HG02571 (cell line): ENCODE measurements at regions not wholly inside any gene's neighbourhood (a gene's known extent, or its start where the extent isn't known, plus 50 kb on each side); places are given as distances from the start of the nearest gene placed in this dataset.
"Not testable (repeated sequence)": the region's sequence is repeated elsewhere in the genome, so short reads cannot be mapped to it uniquely, and the experiment has no call there.

Experiments used
- ATAC-seq: cut with Tn5 transposase; IDR thresholded peaks from one replicate; pipeline ENCODE4 v1.9.1; 2021; ENCODE audit warnings: mild to moderate bottlenecking, moderate library complexity; ENCODE audit not compliant: unreplicated experiment

GRCh38 chr4:170849969-170850368, 760.2 kb upstream of the AADAT start:
- ATAC-seq = no peak

- no peak for ATAC-seq
These were observed 738.0 kb upstream of the AADAT start for GRCh38 chr4:170827562-170828274.

- ATAC-seq = no peak
These were observed 729.0 kb upstream of the AADAT start for GRCh38 chr4:170818786-170819185.

GRCh38 chr4:170805352-170805751, 715.6 kb upstream of the AADAT start:
- no peak for ATAC-seq

- ATAC-seq = no peak
These were observed 715.2 kb upstream of the AADAT start for GRCh38 chr4:170804930-170805329.

- ATAC-seq = no peak
These were observed 713.7 kb upstream of the AADAT start for GRCh38 chr4:170803492-170803891.

GRCh38 chr4:170801771-170802170, 712.0 kb upstream of the AADAT start:
- no peak for ATAC-seq

- no peak for ATAC-seq
These were observed 704.8 kb upstream of the AADAT start for GRCh38 chr4:170794525-170794924.

GRCh38 chr4:170788540-170789051, 698.8 kb upstream of the AADAT start:
- not testable (repeated sequence) for ATAC-seq

GRCh38 chr4:170777663-170778062, 687.9 kb upstream of the AADAT start:
- ATAC-seq = no peak

- ATAC-seq = no peak
These were observed 687.2 kb upstream of the AADAT start for GRCh38 chr4:170776983-170777382.

- no peak for ATAC-seq
These were observed 686.1 kb upstream of the AADAT start for GRCh38 chr4:170775851-170776250.

- no peak for ATAC-seq
These were observed 684.0 kb upstream of the AADAT start for GRCh38 chr4:170773709-170774273.

- ATAC-seq = no peak
These were observed 682.7 kb upstream of the AADAT start for GRCh38 chr4:170772429-170772828.

- no peak for ATAC-seq
These were observed 680.9 kb upstream of the AADAT start for GRCh38 chr4:170770664-170771063.

GRCh38 chr4:170769862-170770261, 680.1 kb upstream of the AADAT start:
- ATAC-seq = no peak

GRCh38 chr4:170758988-170759387, 669.2 kb upstream of the AADAT start:
- ATAC-seq = no peak

- no peak for ATAC-seq
These were observed 660.8 kb upstream of the AADAT start for GRCh38 chr4:170750519-170750918.

- no peak for ATAC-seq
These were observed 659.2 kb upstream of the AADAT start for GRCh38 chr4:170748975-170749374.

- ATAC-seq = no peak
These were observed 653.9 kb upstream of the AADAT start for GRCh38 chr4:170743633-170744032.

GRCh38 chr4:170741856-170742255, 652.1 kb upstream of the AADAT start:
- no peak for ATAC-seq

- ATAC-seq = no peak
These were observed 647.0 kb upstream of the AADAT start for GRCh38 chr4:170736710-170737109.

GRCh38 chr4:170729897-170730296, 640.1 kb upstream of the AADAT start:
- no peak for ATAC-seq
